Uterus (tissue), 2 donors: ENCODE measurements at regions not wholly inside any gene's neighbourhood (a gene's known extent, or its start where the extent isn't known, plus 50 kb on each side); places are given as distances from the start of the nearest gene placed in this dataset.

ENCODE experiments used
- POLR2A ChIP-seq, 2 donors: fragments of 450-650 bp; IDR thresholded peaks; one replicate each; pipeline ENCODE4 v1.6.1; 2016; ENCODE audit warnings: antibody characterized with exemption in 2 of 2, mild to moderate bottlenecking in 1 of 2, moderate library complexity in 1 of 2
- TF ChIP-seq, protein P1 (sequence below), 4 experiments: fragments of 200-600 bp in 2 of 4; fragments of 450-650 bp in 2 of 4; sonication (generic) in 2 of 4; IDR thresholded peaks; one replicate each; pipeline ENCODE4 v1.5.1; 2016 to 2019; ENCODE audit warnings: antibody characterized with exemption in 4 of 4, mild to moderate bottlenecking in 2 of 4, moderate library complexity in 1 of 4

DNA sequence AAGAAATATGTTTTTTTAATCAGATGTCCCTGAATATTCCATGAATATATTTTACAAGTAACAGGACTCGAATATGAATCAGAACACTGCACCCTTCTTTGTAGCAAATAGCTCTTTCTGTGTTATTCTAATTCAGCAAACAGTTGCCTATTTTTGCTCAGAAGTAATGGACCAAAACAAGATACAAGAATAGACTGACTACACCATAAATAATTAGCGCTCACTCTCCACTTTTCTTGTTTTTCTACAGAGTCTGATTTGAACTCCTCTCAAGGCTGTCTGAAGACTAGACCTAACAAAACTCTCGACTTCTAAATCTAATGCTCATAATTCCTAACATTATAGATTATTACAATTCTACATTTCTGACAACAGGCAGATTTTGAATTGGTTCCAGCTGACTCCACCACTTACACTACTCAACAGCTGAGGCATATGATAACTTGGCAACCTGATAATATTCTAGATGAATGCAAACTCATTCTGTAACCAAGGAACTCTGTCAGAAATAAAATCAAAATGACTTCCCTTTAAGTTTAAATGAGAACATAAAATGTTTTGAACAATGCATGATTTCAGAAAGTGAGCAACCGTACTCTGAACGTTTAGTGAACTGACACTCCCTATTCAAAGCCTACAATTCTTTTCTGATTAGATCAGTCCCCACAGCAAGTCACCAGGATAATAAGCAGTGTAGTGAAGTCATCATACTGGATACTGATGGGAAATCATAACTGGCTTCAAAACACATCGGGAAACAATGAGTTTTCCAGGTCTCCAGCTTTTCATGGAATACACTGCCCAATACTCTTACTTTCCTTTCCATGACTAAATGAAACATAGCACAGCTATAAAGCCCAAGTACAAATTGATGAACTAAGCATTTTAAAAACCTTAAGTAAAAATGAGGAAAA is 114.2 kb upstream of the BEND6 start:
- TF ChIP-seq, protein P1, sequence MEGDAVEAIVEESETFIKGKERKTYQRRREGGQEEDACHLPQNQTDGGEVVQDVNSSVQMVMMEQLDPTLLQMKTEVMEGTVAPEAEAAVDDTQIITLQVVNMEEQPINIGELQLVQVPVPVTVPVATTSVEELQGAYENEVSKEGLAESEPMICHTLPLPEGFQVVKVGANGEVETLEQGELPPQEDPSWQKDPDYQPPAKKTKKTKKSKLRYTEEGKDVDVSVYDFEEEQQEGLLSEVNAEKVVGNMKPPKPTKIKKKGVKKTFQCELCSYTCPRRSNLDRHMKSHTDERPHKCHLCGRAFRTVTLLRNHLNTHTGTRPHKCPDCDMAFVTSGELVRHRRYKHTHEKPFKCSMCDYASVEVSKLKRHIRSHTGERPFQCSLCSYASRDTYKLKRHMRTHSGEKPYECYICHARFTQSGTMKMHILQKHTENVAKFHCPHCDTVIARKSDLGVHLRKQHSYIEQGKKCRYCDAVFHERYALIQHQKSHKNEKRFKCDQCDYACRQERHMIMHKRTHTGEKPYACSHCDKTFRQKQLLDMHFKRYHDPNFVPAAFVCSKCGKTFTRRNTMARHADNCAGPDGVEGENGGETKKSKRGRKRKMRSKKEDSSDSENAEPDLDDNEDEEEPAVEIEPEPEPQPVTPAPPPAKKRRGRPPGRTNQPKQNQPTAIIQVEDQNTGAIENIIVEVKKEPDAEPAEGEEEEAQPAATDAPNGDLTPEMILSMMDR (IDR thresholded peaks at IDR 0.05): no peak
- peak in 1 of 2 donors; percentile 10 for TF ChIP-seq POLR2A (IDR thresholded peaks at IDR 0.05)
